ENCODE measurements at regions not wholly inside any gene's neighbourhood (a gene's known extent, or its start where the extent isn't known, plus 50 kb on each side); places are given as distances from the start of the nearest gene placed in this dataset.

DNA sequence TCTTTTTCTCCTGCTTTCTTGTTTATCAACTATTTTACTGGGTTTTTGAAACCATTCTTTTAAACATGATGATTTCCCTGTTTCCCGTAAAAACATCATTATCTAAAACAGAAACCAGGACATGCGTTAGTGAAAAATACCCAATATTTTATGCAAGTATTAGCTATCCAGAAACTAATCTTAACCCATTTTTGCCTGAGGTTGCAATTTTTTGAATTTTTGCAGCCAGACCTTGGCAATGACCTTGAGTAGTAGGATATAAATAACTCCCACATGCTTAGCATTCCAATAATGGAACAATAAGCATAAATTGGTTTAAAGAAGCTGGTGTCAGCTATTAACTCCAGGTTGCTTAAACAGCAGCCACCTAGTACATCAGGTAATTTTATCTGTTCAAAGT lies 308.9 kb upstream of the ANO3 start:
- H3K9me3 Mint-ChIP-seq: no peaks in the 10 kb centered on the region
- H3K36me3 Mint-ChIP-seq (ENCODE audit: low read depth): no peaks in the 10 kb centered on the region
- H3K4me1 Mint-ChIP-seq: no peaks in the 10 kb centered on the region
- H3K27me3 Mint-ChIP-seq (ENCODE audit: low read depth, poor library complexity): no peaks in the 10 kb centered on the region
- DNase-seq: no peak
- TF ChIP-seq CTCF (IDR thresholded peaks at IDR 0.05): no peak
- no peak overlapping the region for H3K27ac Mint-ChIP-seq
- H3K4me3 Mint-ChIP-seq: no peak overlapping the region

GRCh38 chr11:26025676-26026075 lies 306.3 kb upstream of the ANO3 start:
- Mint-ChIP-seq H3K27ac (no peak overlapping the region), H3K9me3 (no peaks in the 10 kb centered on the region), H3K4me3 (no peak overlapping the region), H3K4me1 (no peaks in the 10 kb centered on the region), H3K27me3 (ENCODE audit: low read depth, poor library complexity) (no peaks in the 10 kb centered on the region), H3K36me3 (ENCODE audit: low read depth) (no peaks in the 10 kb centered on the region)
- no peak for TF ChIP-seq CTCF (IDR thresholded peaks at IDR 0.05)
- no peak for DNase-seq

DNA sequence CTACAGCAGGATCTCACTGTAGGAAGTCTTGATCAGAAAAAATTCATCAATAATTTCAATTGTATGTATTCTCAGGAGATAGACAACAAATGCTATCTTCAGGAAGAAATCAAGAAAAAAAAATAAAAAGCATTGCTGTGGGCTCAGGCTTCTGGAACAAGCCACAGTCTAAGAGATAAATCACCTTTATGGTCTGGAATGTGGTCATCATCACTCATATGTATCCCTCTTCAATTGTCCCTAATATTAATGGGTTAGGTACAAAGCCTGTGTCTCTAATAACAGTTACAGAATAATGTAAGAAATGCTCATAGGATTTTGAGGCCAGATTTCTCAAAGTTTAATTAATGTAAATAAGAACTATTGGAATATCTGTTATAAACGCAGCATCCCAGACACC lies 305.9 kb upstream of the ANO3 start:
- no peak for TF ChIP-seq CTCF (IDR thresholded peaks at IDR 0.05)
- H3K27me3 Mint-ChIP-seq (ENCODE audit: low read depth, poor library complexity): no peaks in the 10 kb centered on the region
- DNase-seq: no peak
- no peaks in the 10 kb centered on the region for H3K36me3 Mint-ChIP-seq (ENCODE audit: low read depth)
- no peaks in the 10 kb centered on the region for H3K9me3 Mint-ChIP-seq
- H3K27ac Mint-ChIP-seq: no peak overlapping the region
- H3K4me3 Mint-ChIP-seq: no peak overlapping the region
- H3K4me1 Mint-ChIP-seq: no peaks in the 10 kb centered on the region

DNA sequence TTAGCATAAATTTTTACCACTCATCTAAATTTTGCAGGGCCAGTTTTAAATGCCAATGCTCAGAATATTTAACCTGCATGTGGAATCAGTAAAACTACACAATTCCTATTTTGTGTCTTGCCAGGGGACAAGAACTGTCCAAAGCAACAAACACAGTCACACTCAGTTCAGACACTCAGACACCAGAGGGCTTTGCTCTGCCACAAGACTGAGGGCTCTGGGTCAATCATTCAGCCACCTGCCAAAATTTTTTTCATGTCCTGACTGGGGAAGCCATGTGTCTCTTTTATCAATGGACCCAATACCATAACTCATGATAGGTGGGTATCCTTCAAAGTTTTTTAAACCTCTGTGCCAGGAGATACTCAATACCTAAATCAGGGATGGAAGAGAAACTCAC lies 304.0 kb upstream of the ANO3 start:
- H3K9me3 Mint-ChIP-seq: no peaks in the 10 kb centered on the region
- H3K4me3 Mint-ChIP-seq: no peak overlapping the region
- no peak overlapping the region for H3K27ac Mint-ChIP-seq
- no peak for DNase-seq
- no peak for TF ChIP-seq CTCF (IDR thresholded peaks at IDR 0.05)
- no peaks in the 10 kb centered on the region for H3K27me3 Mint-ChIP-seq (ENCODE audit: low read depth, poor library complexity)
- H3K36me3 Mint-ChIP-seq (ENCODE audit: low read depth): no peaks in the 10 kb centered on the region
- H3K4me1 Mint-ChIP-seq: no peaks in the 10 kb centered on the region

DNA sequence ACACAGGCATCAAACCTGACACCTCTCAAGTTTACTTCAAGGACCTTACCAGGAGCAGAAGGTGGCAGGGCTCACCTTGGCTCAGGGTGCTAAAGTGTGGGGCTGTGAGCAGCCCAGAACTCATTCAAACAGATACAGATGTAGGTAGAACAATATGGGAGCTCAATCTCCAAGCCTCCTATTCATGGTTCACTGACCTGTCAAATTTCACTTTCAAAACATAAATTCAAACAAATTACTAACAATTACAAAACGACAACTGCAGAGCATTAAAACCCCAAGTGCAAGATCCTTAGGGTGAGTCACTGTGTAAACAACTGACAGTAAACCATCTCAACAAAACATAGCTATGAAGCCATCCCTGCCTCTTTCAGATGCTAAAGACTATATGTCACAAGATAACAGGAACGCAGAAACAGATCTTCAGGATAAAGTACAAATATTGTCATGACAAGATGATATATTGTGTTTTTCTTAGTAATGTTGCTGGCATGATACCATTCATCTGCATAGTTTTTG lies 303.5 kb upstream of the ANO3 start:
- no peak overlapping the region for H3K27ac Mint-ChIP-seq
- H3K9me3 Mint-ChIP-seq: no peaks in the 10 kb centered on the region
- TF ChIP-seq CTCF (IDR thresholded peaks at IDR 0.05): no peak
- no peak for DNase-seq
- H3K27me3 Mint-ChIP-seq (ENCODE audit: low read depth, poor library complexity): no peaks in the 10 kb centered on the region
- no peaks in the 10 kb centered on the region for H3K36me3 Mint-ChIP-seq (ENCODE audit: low read depth)
- no peaks in the 10 kb centered on the region for H3K4me1 Mint-ChIP-seq
- H3K4me3 Mint-ChIP-seq: no peak overlapping the region

- Mint-ChIP-seq H3K27me3 (ENCODE audit: low read depth, poor library complexity) (no peaks in the 10 kb centered on the region), H3K4me1 (no peaks in the 10 kb centered on the region), H3K27ac (no peak overlapping the region), H3K36me3 (ENCODE audit: low read depth) (no peaks in the 10 kb centered on the region), H3K4me3 (no peak overlapping the region), H3K9me3 (no peaks in the 10 kb centered on the region)
- no peak for DNase-seq
- TF ChIP-seq CTCF (IDR thresholded peaks at IDR 0.05): no peak
Measured at GRCh38 chr11:26030399-26030798, 301.5 kb upstream of the ANO3 start.

All from nephron progenitor cell (in vitro differentiated cells).